Astrocyte (in vitro differentiated cells and primary cell): ENCODE measurements at regions not wholly inside any gene's neighbourhood (a gene's known extent, or its start where the extent isn't known, plus 50 kb on each side); places are given as distances from the start of the nearest gene placed in this dataset.

ENCODE experiments used
- EZH2 ChIP-seq: IDR thresholded peaks from 2 replicates; pipeline ENCODE4 v1.6.1; 2012; ENCODE audit warnings: mild to moderate bottlenecking, low read length, inconsistent platforms; ENCODE audit not compliant: insufficient read depth
- TF ChIP-seq, protein P1 (sequence below): IDR thresholded peaks from 2 replicates; pipeline ENCODE4 v1.5.1; 2011; ENCODE audit warnings: low read depth, mild to moderate bottlenecking, inconsistent platforms, low read length, moderate library complexity; ENCODE audit not compliant: insufficient read depth

DNA sequence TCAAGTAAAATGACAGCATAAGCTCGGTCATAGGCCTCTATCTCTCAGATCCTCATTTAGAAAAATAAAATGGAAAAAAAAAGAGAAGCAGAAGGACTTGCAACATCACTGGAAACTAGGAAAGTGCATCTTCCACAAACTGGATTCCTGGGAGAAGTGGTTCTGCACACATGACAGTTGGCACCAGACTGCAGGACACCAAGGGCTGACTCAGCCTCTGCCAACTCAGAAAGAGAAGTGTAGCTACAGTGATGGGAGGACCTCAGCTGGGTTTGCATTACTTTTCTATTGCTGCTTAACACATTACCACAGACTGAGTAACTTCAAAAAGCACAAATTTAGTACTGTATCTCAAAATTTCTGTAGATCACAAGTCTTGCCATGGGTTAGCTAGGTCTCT lies 409.5 kb upstream of the GCFC2 start:
- TF ChIP-seq, protein P1, sequence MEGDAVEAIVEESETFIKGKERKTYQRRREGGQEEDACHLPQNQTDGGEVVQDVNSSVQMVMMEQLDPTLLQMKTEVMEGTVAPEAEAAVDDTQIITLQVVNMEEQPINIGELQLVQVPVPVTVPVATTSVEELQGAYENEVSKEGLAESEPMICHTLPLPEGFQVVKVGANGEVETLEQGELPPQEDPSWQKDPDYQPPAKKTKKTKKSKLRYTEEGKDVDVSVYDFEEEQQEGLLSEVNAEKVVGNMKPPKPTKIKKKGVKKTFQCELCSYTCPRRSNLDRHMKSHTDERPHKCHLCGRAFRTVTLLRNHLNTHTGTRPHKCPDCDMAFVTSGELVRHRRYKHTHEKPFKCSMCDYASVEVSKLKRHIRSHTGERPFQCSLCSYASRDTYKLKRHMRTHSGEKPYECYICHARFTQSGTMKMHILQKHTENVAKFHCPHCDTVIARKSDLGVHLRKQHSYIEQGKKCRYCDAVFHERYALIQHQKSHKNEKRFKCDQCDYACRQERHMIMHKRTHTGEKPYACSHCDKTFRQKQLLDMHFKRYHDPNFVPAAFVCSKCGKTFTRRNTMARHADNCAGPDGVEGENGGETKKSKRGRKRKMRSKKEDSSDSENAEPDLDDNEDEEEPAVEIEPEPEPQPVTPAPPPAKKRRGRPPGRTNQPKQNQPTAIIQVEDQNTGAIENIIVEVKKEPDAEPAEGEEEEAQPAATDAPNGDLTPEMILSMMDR = no peak
- no peak for TF ChIP-seq EZH2
